ENCODE measurements at regions not wholly inside any gene's neighbourhood (a gene's known extent, or its start where the extent isn't known, plus 50 kb on each side); places are given as distances from the start of the nearest gene placed in this dataset.

DNA sequence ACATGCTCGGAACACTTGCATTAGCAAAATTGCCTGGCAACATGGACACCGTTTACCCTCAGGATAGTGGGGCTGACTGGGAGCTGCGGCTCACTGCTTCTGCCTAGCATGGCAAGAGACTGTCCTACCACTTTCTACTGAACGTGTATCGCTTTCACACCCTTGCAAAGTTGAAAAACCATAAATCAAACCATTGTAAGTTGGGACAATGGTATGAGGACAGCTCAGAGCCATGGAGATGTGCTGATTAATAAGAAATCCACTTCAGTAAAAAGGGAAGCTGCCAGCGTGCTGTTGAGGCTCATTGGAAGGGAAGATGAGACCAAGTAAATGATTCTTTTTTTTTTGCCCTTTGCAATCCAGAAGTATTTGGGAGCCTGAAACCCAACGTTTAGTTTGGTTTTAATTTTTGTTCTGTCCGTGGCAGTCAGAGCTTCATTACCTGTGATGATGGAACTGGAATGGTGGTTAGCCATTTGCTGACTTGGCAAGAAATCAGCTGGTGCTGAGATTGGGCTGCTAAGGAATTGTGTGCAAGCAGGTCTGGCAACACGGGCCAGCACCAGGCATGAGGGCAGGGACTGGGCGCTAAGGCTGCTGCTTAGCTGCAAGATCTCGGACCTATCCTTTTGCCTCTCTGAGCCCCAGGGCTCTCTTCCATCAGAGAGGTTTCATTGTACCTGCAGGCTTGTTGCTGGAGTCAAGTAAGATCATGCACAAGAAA is 75.5 kb upstream of the HS6ST1 start:
- Histone ChIP-seq H3K4me2 (ENCODE audit: low read depth, low read length) (no peak overlapping the region), H3F3A (ENCODE audit: insufficient read depth, low read length) (peaks cover 1% of the 10 kb centered on the region; the same call in 1 of the 2 replicates), H3K36me3 (replicated peaks; ENCODE audit: insufficient read depth, low read length) (no peaks in the 10 kb centered on the region), H3K4me3 (ENCODE audit: low read length) (no peak overlapping the region), H2AFZ (ENCODE audit: low read length) (no peak overlapping the region), H3K9ac (ENCODE audit: low read length) (no peak overlapping the region), H4K20me1 (ENCODE audit: insufficient read depth, low read length) (no peaks in the 10 kb centered on the region), H3K27ac (ENCODE audit: low read length) (no peak overlapping the region), H3K79me2 (ENCODE audit: low read length) (no peaks in the 10 kb centered on the region), H3K4me1 (ENCODE audit: low read length) (peaks cover 5% of the 10 kb centered on the region), H3K9me2 (replicated peaks; ENCODE audit: insufficient read depth, low read length) (no peaks in the 10 kb centered on the region), H3K9me3 (replicated peaks; ENCODE audit: insufficient read depth, low read length) (no peaks in the 10 kb centered on the region), H3K27me3 (replicated peaks; ENCODE audit: insufficient read depth, low read length) (no peaks in the 10 kb centered on the region)
- no peak for DNase-seq
- TF ChIP-seq, protein P1, sequence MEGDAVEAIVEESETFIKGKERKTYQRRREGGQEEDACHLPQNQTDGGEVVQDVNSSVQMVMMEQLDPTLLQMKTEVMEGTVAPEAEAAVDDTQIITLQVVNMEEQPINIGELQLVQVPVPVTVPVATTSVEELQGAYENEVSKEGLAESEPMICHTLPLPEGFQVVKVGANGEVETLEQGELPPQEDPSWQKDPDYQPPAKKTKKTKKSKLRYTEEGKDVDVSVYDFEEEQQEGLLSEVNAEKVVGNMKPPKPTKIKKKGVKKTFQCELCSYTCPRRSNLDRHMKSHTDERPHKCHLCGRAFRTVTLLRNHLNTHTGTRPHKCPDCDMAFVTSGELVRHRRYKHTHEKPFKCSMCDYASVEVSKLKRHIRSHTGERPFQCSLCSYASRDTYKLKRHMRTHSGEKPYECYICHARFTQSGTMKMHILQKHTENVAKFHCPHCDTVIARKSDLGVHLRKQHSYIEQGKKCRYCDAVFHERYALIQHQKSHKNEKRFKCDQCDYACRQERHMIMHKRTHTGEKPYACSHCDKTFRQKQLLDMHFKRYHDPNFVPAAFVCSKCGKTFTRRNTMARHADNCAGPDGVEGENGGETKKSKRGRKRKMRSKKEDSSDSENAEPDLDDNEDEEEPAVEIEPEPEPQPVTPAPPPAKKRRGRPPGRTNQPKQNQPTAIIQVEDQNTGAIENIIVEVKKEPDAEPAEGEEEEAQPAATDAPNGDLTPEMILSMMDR (IDR thresholded peaks at IDR 0.05; ENCODE audit: low read length): no peak
- no peak for TF ChIP-seq EZH2phosphoT487 (IDR thresholded peaks at IDR 0.05; ENCODE audit: low read length)
- TF ChIP-seq EZH2 (optimal IDR thresholded peaks at IDR 0.05; ENCODE audit: low read depth, low read length): no peak

DNA sequence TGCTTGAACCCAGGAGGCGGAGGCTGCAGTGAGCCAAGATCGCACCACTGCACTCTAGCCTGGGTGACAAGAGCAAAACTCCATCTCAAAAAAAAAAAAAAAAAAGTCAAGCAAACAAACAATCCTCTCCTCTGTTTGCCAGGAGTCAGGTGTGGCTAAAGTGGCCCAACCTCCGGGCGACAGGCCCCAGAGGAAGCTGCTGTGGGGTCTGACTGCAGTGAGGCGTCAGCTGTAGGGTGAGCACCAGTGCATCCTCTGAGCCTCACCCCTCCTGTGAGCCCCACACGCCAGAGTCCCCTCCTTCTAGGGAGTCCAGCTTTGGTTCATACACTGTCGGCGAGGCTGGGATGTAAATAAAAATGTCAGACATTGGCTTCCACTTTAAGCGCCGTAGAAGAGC is 76.5 kb upstream of the HS6ST1 start:
- Histone ChIP-seq H3K4me2 (ENCODE audit: low read depth, low read length) (no peak overlapping the region), H3K4me3 (ENCODE audit: low read length) (no peak overlapping the region), H3K27ac (ENCODE audit: low read length) (no peak overlapping the region), H3K4me1 (ENCODE audit: low read length) (no peaks in the 10 kb centered on the region), H3K36me3 (replicated peaks; ENCODE audit: insufficient read depth, low read length) (no peaks in the 10 kb centered on the region), H3K27me3 (replicated peaks; ENCODE audit: insufficient read depth, low read length) (no peaks in the 10 kb centered on the region), H4K20me1 (ENCODE audit: insufficient read depth, low read length) (no peaks in the 10 kb centered on the region), H3K9ac (ENCODE audit: low read length) (no peak overlapping the region), H3K79me2 (ENCODE audit: low read length) (no peaks in the 10 kb centered on the region), H3K9me3 (replicated peaks; ENCODE audit: insufficient read depth, low read length) (no peaks in the 10 kb centered on the region), H2AFZ (ENCODE audit: low read length) (no peak overlapping the region), H3F3A (ENCODE audit: insufficient read depth, low read length) (no peaks in the 10 kb centered on the region), H3K9me2 (replicated peaks; ENCODE audit: insufficient read depth, low read length) (no peaks in the 10 kb centered on the region)
- DNase-seq: no peak
- TF ChIP-seq, protein P1 (IDR thresholded peaks at IDR 0.05; ENCODE audit: low read length): no peak
- TF ChIP-seq EZH2 (optimal IDR thresholded peaks at IDR 0.05; ENCODE audit: low read depth, low read length) (no peak), EZH2phosphoT487 (IDR thresholded peaks at IDR 0.05; ENCODE audit: low read length) (no peak)

DNA sequence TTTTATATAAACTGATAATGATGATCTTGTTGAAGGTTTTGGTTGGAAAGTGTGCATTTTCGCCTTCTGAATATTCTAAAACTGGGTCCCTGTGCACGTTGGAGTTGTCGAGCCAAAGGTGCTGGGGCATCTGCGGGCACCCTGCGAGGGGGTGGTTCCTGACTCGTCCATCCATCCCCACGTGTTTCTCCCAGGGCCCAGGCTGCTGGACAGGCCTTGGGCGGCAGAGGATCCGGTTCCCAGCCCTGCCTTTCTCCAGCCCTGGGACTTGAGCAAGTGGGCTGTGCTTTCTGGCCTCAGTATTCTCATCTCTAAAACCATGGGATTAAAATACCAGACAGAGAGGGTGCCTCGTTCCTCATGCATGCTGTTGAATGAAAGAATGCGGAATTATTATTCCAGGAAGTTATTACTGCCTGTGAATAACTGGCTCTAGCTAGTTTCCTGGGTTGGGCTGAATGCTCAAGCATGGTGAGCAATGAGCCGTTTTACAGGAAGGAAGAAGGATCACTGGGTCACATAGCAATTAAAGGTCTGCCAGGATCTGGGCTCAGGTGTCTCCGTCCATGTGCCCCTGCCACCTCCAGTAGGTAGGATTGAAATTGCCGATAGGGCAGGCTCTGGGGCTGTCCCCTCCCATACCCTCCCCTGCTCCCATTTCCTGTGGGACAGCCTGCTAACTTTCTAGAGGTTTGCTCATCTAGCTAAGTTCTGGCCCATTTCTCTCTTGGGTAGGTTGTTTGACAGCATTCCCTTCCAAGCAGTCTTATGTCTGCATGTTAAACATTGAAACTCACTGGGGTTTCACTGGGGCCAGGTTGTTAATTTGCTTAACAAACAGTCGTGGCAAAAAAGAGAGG is 77.2 kb upstream of the HS6ST1 start:
- H3K4me2 ChIP-seq (ENCODE audit: low read depth, low read length): no peak overlapping the region
- H3K36me3 ChIP-seq (replicated peaks; ENCODE audit: insufficient read depth, low read length): no peaks in the 10 kb centered on the region
- H3K27me3 ChIP-seq (replicated peaks; ENCODE audit: insufficient read depth, low read length): no peaks in the 10 kb centered on the region
- no peak overlapping the region for H2AFZ ChIP-seq (ENCODE audit: low read length)
- no peaks in the 10 kb centered on the region for H3K4me1 ChIP-seq (ENCODE audit: low read length)
- no peaks in the 10 kb centered on the region for H3F3A ChIP-seq (ENCODE audit: insufficient read depth, low read length)
- DNase-seq: no peak
- no peak overlapping the region for H3K27ac ChIP-seq (ENCODE audit: low read length)
- no peak overlapping the region for H3K9ac ChIP-seq (ENCODE audit: low read length)
- H3K9me3 ChIP-seq (replicated peaks; ENCODE audit: insufficient read depth, low read length): no peaks in the 10 kb centered on the region
- no peaks in the 10 kb centered on the region for H3K9me2 ChIP-seq (replicated peaks; ENCODE audit: insufficient read depth, low read length)
- TF ChIP-seq, protein P1 (IDR thresholded peaks at IDR 0.05; ENCODE audit: low read length): no peak
- no peak for TF ChIP-seq EZH2 (optimal IDR thresholded peaks at IDR 0.05; ENCODE audit: low read depth, low read length)
- H3K79me2 ChIP-seq (ENCODE audit: low read length): no peaks in the 10 kb centered on the region
- H3K4me3 ChIP-seq (ENCODE audit: low read length): no peak overlapping the region
- H4K20me1 ChIP-seq (ENCODE audit: insufficient read depth, low read length): no peaks in the 10 kb centered on the region
